Hepatocyte (in vitro differentiated cells): ENCODE measurements at regions not wholly inside any gene's neighbourhood (a gene's known extent, or its start where the extent isn't known, plus 50 kb on each side); places are given as distances from the start of the nearest gene placed in this dataset.
A peak's percentile ranks its signal among the peaks of the same experiment; 100 is the strongest.

Experiments
- DNase-seq: peaks from one replicate; pipeline ENCODE4 v3.0.0-alpha.2; 2016; ENCODE audit warnings: low spot score
- H2AFZ ChIP-seq: fragments of 200-600 bp; sonication (generic); 2 replicates; pipeline ENCODE4 v1.6.0; 2016; ENCODE audit warnings: antibody characterized with exemption, mild to moderate bottlenecking
- H3K27ac ChIP-seq: fragments of 200-600 bp; sonication (generic); 2 replicates; pipeline ENCODE4 v1.5.1; 2016; ENCODE audit warnings: mild to moderate bottlenecking
- H3K27me3 ChIP-seq: fragments of 200-600 bp; sonication (generic); 2 replicates; pipeline ENCODE4 v1.6.1; 2016
- H3K36me3 ChIP-seq: fragments of 200-600 bp; sonication (generic); replicated peaks from 2 replicates; pipeline ENCODE4 v1.5.1; 2016; ENCODE audit warnings: low read depth; ENCODE audit not compliant: insufficient read depth
- H3K4me1 ChIP-seq: fragments of 200-600 bp; sonication (generic); 2 replicates; pipeline ENCODE4 v1.5.1; 2016; ENCODE audit warnings: mild to moderate bottlenecking, moderate library complexity; ENCODE audit not compliant: insufficient read depth
- H3K4me2 ChIP-seq: fragments of 200-600 bp; sonication (generic); 2 replicates; pipeline ENCODE4 v1.6.0; 2016
- H3K4me3 ChIP-seq: fragments of 200-600 bp; sonication (generic); 2 replicates; pipeline ENCODE4 v1.5.1; 2016; ENCODE audit warnings: mild to moderate bottlenecking
- H3K79me2 ChIP-seq: fragments of 200-600 bp; sonication (generic); 2 replicates; pipeline ENCODE4 v1.6.0; 2017; ENCODE audit warnings: mild to moderate bottlenecking
- H3K9me2 ChIP-seq: fragments of 200-600 bp; sonication (generic); replicated peaks from 2 replicates; pipeline ENCODE4 v1.6.0; 2017; ENCODE audit warnings: mild to moderate bottlenecking; ENCODE audit not compliant: insufficient read depth
- H3K9me3 ChIP-seq: fragments of 200-600 bp; sonication (generic); 2 replicates; pipeline ENCODE4 v1.5.1; 2016; ENCODE audit warnings: low read depth, mild to moderate bottlenecking
- H4K20me1 ChIP-seq: fragments of 200-600 bp; sonication (generic); 2 replicates; pipeline ENCODE4 v1.6.0; 2016; ENCODE audit warnings: mild to moderate bottlenecking; ENCODE audit not compliant: insufficient read depth, poor library complexity, severe bottlenecking
- CTCF ChIP-seq: fragments of 200-600 bp; sonication (generic); IDR thresholded peaks from 2 replicates; pipeline ENCODE4 v1.5.1; 2016; ENCODE audit warnings: antibody characterized with exemption, mild to moderate bottlenecking; ENCODE audit not compliant: poor library complexity
- EZH2 ChIP-seq: fragments of 200-600 bp; sonication (generic); IDR thresholded peaks from 2 replicates; pipeline ENCODE4 v1.6.1; 2016; ENCODE audit warnings: antibody characterized with exemption, mild to moderate bottlenecking, borderline replicate concordance
- EZH2phosphoT487 ChIP-seq: fragments of 200-600 bp; sonication (generic); IDR thresholded peaks from one replicate; pipeline ENCODE4 v1.6.1; 2018; ENCODE audit warnings: antibody characterized with exemption, mild to moderate bottlenecking, low read depth, moderate library complexity; ENCODE audit not compliant: unreplicated experiment, severe bottlenecking
- WGBS: methylation state at CpG from one replicate; pipeline ENCODE4 v1.1.6; 2016; ENCODE audit warnings: low lambda C conversion rate; ENCODE audit errors: missing lambda C conversion rate; 5-methylcytosine and 5-hydroxymethylcytosine counted together

- no peak overlapping the region for H3K4me2 ChIP-seq
- no peaks in the 10 kb centered on the region for H3K4me1 ChIP-seq
- H3K79me2 ChIP-seq = no peaks in the 10 kb centered on the region
- 53% methylated on average over 3 of the region's 3 CpGs for WGBS
- no peaks in the 10 kb centered on the region for H3K9me2 ChIP-seq
- TF ChIP-seq CTCF (no peak), EZH2phosphoT487 (no peak), EZH2 (no peak)
- no peaks in the 10 kb centered on the region for H3K9me3 ChIP-seq
- no peak for DNase-seq
- no peak overlapping the region for H3K27ac ChIP-seq
- peaks cover 3% of the 10 kb centered on the region for H3K27me3 ChIP-seq
- H4K20me1 ChIP-seq = no peaks in the 10 kb centered on the region
- H3K36me3 ChIP-seq = no peaks in the 10 kb centered on the region
- no peak overlapping the region for H3K4me3 ChIP-seq
- no peak overlapping the region for H2AFZ ChIP-seq
These were observed 406.5 kb downstream of the LPIN1 start for GRCh38 chr2:12152888-12153287.

- Histone ChIP-seq H4K20me1 (no peaks in the 10 kb centered on the region), H3K79me2 (no peaks in the 10 kb centered on the region), H3K36me3 (no peaks in the 10 kb centered on the region), H3K4me1 (no peaks in the 10 kb centered on the region), H3K27me3 (peaks cover 3% of the 10 kb centered on the region), H2AFZ (no peak overlapping the region), H3K4me2 (no peak overlapping the region), H3K9me3 (no peaks in the 10 kb centered on the region), H3K4me3 (no peak overlapping the region), H3K9me2 (no peaks in the 10 kb centered on the region), H3K27ac (peak overlapping the region; percentile 26)
- DNase-seq = no peak
- TF ChIP-seq EZH2phosphoT487 (no peak), EZH2 (no peak), CTCF (no peak)
- WGBS = 64% methylated on average over 6 of the region's 6 CpGs
These were observed 409.0 kb downstream of the LPIN1 start for GRCh38 chr2:12155303-12156051.

GRCh38 chr2:12156349-12156748 lies 409.9 kb downstream of the LPIN1 start:
- 61% methylated on average over 4 of the region's 4 CpGs for WGBS
- DNase-seq = no peak
- H3K9me2 ChIP-seq = no peaks in the 10 kb centered on the region
- H3K4me3 ChIP-seq = no peak overlapping the region
- no peaks in the 10 kb centered on the region for H3K79me2 ChIP-seq
- H3K27me3 ChIP-seq = peaks cover under 1% of the 10 kb centered on the region
- no peak for TF ChIP-seq EZH2
- no peak for TF ChIP-seq CTCF
- TF ChIP-seq EZH2phosphoT487 = no peak
- no peaks in the 10 kb centered on the region for H3K4me1 ChIP-seq
- H3K36me3 ChIP-seq = no peaks in the 10 kb centered on the region
- no peak overlapping the region for H3K27ac ChIP-seq
- no peaks in the 10 kb centered on the region for H4K20me1 ChIP-seq
- no peaks in the 10 kb centered on the region for H3K9me3 ChIP-seq
- H3K4me2 ChIP-seq = no peak overlapping the region
- H2AFZ ChIP-seq = no peak overlapping the region

- Histone ChIP-seq H4K20me1 (no peaks in the 10 kb centered on the region), H3K9me3 (no peaks in the 10 kb centered on the region), H3K9me2 (no peaks in the 10 kb centered on the region), H3K4me2 (no peak overlapping the region), H3K79me2 (no peaks in the 10 kb centered on the region), H3K4me3 (no peak overlapping the region), H2AFZ (no peak overlapping the region), H3K27ac (no peak overlapping the region), H3K4me1 (no peaks in the 10 kb centered on the region), H3K27me3 (no peaks in the 10 kb centered on the region), H3K36me3 (no peaks in the 10 kb centered on the region)
- TF ChIP-seq EZH2phosphoT487 (no peak), EZH2 (no peak), CTCF (no peak)
- DNase-seq = no peak
- WGBS = 55% methylated on average over 1 of the region's 1 CpG
These were observed 414.7 kb downstream of the LPIN1 start for GRCh38 chr2:12161085-12161484.
